ENCODE measurements at regions not wholly inside any gene's neighbourhood (a gene's known extent, or its start where the extent isn't known, plus 50 kb on each side); places are given as distances from the start of the nearest gene placed in this dataset.

DNA sequence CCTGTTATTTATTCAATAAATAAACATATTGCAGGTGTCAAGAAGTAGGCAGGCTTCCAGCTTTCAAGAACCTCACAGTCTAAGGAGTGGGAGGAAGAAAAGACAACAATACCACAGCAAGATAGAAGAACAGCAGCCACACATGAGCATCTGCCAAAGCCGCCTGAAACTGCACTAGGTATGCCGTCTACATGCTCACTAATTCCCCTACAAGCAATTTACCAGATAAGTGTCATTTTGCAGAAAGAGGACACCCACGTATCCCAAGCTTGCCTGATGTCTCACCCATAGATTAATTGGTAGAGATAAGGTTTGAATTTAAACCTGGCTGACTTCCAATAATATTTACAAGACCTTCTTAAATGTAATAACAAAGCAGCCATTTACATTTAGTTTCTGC is 439.4 kb upstream of the CPEB2 start:
- no peak for DNase-seq (ENCODE audit: low read depth)

- DNase-seq (ENCODE audit: low read depth): no peak
These were observed 438.0 kb upstream of the CPEB2 start for GRCh38 chr4:14564281-14564680.

- DNase-seq (ENCODE audit: low read depth): no peak
These were observed 435.8 kb upstream of the CPEB2 start for GRCh38 chr4:14566518-14566917.

- no peak for DNase-seq (ENCODE audit: low read depth)
These were observed 433.9 kb upstream of the CPEB2 start for GRCh38 chr4:14568351-14568750.

DNA sequence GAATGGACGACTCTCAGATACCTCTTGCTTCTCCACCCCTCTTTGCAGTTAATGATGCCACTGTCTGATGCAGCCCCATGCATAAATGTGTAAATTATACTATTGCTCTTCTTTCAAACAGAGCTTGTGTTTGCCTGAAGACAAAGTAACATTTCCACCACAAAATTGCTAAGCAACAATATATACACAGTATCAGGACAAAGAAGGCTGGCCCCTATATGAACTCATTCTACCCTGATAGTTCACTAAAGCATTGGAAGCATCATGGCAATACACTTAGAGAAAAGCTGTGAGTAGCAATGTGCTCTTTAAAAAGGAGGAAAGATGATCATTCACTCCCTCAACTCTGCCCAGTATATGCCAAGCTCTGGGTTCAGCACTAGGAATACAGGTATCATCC is 427.0 kb upstream of the CPEB2 start:
- DNase-seq (ENCODE audit: low read depth): no peak

- no peak for DNase-seq (ENCODE audit: low read depth)
These were observed 426.4 kb upstream of the CPEB2 start for GRCh38 chr4:14575919-14576318.

DNA sequence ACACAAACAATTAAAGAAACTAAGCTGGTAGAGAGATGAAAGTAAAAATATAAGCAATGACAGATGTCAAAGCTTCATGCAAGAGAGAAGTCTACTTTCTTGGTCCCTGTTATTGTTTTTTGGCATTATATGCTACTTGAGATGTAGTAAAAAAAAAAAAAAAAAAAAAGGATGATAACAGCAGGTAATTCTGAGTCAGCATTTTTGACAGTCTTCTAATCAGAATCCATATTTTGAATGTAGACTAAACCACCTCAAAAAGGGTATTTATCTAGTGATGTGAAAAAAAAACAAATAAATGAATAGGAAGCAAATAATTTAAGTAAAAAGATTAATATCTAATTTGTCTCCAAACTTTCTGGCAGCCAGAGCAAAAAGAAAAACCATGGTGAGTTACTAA is 422.2 kb upstream of the CPEB2 start:
- DNase-seq (ENCODE audit: low read depth): no peak

- DNase-seq (ENCODE audit: low read depth): no peak
These were observed 420.5 kb upstream of the CPEB2 start for GRCh38 chr4:14581741-14582140.

- DNase-seq (ENCODE audit: low read depth): no peak
These were observed 419.6 kb upstream of the CPEB2 start for GRCh38 chr4:14582677-14583076.

DNA sequence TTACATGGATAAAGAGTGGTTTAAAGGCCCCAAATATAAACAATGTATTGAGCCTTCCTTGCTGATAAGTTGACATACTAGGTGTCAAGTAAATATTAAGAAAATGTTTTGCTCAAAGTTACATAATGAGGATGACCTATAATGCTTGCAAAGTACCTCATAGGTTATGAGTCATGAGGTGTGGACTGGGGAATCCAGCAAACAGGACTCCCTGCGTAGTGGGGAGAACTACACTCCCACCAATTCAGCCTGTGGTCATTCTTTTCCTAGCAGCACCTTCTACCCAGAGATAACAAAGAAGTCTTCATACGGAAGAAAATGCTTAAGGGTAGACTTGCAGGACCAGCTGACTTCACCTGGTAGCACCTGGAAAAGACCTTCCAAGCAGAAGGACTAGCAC is 418.9 kb upstream of the CPEB2 start:
- DNase-seq (ENCODE audit: low read depth): no peak

DNA sequence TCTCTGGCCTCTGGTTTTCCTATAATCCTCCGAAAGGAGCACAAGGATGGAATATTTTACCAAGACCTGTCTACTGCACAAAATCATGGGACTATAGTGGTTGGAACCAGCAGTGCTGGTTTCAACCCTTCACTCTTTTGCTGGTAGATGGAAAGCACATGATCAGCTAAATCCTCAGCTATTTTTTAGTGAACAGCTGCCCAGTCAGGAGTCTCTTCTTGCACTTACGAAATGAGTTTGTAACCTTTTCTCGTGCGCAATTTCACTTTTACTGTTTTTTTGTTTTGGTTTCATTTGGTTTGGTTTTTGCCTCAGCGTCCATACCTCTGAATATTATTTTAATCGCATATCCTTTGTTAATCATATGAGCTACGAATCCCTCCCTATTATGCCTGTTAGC is 418.5 kb upstream of the CPEB2 start:
- no peak for DNase-seq (ENCODE audit: low read depth)

DNA sequence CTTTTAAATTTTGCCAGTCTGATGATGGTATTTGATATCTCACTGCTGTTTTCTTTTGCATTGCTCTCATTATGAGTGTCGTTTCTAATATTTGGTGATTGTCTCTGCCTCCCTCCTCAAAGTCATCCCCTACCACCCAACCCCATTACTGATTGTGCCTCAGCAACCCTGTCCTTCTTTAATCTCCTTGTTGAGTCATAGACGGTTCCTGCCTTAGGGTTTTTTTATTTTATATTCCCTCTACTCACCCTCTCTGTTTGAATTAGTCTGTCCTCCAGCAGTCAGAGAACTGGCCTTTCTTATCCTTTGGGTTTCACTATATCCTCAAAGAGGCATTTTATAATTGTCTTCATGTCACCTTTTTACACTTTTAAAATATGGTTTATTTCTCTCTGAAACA is 409.3 kb upstream of the CPEB2 start:
- no peak for DNase-seq (ENCODE audit: low read depth)

DNA sequence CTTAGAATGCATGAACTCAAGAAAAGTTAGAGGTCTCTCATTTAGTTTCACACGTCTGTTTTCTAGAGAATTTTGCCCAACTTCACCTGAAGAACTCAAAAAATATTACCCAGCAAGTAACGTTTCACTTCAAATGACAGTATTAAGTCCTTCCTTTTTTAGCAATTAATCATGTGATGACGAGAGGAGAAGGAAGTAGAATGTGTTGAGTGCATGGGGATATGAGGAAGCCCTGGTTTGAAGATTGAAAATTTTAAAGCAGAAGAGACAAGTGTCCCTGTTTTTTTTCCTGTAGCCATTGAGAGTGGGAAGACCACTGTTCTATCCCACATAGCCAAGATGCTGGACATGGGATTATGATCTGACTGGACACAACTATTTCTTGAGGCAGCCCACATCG is 406.3 kb upstream of the CPEB2 start:
- no peak for DNase-seq (ENCODE audit: low read depth)

DNA sequence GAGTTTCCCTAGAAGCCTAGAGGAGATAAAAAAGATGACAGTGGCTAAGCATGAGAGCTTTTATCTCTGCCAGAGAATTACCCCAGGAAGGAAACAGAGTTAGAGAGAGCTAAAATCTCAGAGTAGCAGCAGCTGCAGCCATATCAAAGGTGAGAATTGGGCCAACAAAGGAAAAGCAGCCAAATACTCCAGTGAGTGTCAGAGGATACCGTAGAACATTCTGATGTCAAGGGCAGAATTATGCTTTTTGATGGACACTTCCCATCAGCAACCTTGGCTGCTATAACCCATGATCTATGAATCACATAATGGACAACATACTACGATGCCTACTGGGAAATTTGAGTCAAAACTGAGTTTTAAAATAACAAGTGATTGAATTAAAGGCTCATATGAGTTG is 405.8 kb upstream of the CPEB2 start:
- no peak for DNase-seq (ENCODE audit: low read depth)

DNA sequence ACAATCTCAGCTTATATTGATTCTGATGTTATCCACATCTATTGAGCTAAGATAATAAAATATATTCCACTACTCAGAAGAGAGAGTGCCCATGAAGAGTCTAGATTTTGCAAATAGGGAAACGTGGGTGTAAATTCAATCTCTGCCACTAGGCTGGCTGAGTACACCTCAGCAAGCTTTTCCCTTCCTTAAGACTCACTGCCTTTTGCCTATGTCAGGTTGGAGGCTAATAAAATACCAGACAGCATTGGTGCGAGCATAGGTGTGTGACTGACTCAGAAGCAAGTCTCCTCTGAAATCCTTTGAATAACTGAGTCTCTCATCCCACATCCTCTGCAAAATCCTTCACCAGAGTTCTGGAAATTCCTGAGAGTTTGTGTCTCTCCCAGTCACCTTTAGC is 405.4 kb upstream of the CPEB2 start:
- no peak for DNase-seq (ENCODE audit: low read depth)

DNA sequence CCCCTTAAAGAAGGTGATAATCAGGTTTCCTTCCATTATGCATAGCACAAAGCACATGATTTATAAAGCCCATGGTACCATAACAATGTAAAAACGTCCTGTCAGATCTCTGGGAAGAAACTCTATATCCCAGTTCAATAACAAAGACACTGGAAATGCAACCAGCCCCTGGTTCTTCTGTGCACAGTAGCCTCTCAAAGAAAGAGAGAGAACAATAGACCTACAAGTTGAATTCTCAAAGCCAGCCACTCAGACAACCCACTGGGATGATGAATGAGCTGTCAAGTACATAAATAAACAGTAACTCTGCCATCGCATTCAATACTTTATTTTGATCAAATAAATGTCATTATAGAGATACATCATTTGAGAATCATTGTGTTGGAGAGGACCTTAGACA is 400.1 kb upstream of the CPEB2 start:
- no peak for DNase-seq (ENCODE audit: low read depth)

GRCh38 chr4:14607001-14607400 is 395.3 kb upstream of the CPEB2 start:
- DNase-seq (ENCODE audit: low read depth): no peak

DNA sequence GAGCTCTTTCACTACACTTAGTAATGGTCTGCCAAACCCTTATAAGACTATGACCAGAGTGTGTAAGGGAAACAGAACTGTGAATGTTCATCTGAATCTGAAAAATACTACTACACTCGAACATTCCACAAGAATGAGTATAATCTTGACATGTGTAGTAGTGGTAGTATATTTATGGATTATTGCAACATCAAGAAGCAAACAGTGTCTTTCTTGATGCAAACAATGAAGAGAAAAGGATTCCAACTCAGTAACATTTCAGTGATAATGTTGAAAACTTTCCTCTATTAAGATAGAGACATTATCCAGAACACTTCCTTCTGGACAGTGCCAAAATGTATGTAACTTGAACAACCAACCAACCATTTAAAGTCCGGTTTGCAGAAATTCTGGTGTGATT is 394.7 kb upstream of the CPEB2 start:
- DNase-seq (ENCODE audit: low read depth): no peak

- DNase-seq (ENCODE audit: low read depth): no peak
These were observed 393.7 kb upstream of the CPEB2 start for GRCh38 chr4:14608630-14609029.

GRCh38 chr4:14614840-14615239 is 387.4 kb upstream of the CPEB2 start:
- DNase-seq (ENCODE audit: low read depth): no peak

GRCh38 chr4:14615671-14616070 is 386.6 kb upstream of the CPEB2 start:
- no peak for DNase-seq (ENCODE audit: low read depth)

- no peak for DNase-seq (ENCODE audit: low read depth)
These were observed 381.6 kb upstream of the CPEB2 start for GRCh38 chr4:14620567-14621141.

DNA sequence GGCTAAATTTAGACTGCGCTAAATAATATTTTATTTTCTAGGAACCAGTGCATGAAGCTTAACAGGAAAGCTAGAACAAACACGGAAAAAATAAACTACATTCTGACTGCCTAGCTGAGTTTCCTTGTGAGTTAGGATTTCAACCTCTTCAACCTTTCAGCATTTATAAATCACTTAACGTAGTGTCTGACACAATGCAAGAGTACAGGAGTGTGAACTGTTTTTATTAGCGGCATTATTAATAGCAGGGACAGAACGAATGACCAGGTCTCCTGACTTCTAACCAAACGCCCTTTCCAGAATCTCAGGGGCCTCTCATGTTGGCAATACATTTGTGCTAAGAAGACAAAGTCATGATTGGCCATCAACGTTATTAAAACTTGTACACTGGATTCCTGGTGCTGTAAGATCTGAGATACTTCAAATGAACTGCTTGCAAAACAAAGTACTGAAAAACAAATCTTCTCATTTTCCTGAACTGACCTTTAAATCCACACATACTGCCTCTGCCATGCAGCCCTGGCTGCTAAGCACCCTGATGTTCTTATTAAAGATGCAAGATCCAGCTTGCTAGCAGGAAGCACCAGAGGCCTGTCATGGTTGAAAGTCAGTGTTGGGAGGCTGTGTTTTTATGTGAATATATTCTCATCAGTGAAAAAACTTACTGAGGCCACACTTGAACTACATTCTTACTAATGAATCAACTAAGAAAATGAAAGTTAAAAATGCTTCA is 380.4 kb upstream of the CPEB2 start:
- no peak for DNase-seq (ENCODE audit: low read depth)

GRCh38 chr4:14627038-14627437 is 375.2 kb upstream of the CPEB2 start:
- DNase-seq (ENCODE audit: low read depth): no peak

Measured in activated T-cell treated with anti-CD3 and anti-CD28 coated beads for 1 hour (primary cell).